ENCODE measurements at regions not wholly inside any gene's neighbourhood (a gene's known extent, or its start where the extent isn't known, plus 50 kb on each side); places are given as distances from the start of the nearest gene placed in this dataset.

DNA sequence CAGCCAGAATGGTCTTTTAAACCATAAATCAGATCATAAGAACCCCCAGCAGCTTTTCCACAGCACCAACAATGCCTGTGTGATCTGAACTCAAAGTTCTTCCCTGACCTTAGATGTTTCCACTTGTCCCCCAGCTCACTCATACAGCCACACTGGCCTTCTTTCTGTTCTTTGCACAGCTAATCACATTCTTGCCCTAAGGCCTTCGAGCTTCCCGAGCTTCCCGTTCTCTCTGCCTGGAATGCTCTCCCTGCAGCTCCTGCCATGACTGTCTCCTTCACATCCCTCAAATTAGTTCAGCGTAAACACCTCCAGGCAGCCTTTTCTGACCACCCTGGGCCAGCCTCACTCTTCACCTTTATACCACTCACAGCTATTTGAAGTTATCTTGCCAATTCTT is 166.8 kb upstream of the NFE2L3 start:
- Histone ChIP-seq H3K36me3 (replicated peaks; ENCODE audit: low read depth, low read length) (no peaks in the 10 kb centered on the region), H2AFZ (ENCODE audit: low read depth, low read length) (no peak overlapping the region), H3K9ac (ENCODE audit: low read length) (no peak overlapping the region), H3K27ac (ENCODE audit: low read length) (no peak overlapping the region), H4K20me1 (ENCODE audit: insufficient read depth, low read length) (no peaks in the 10 kb centered on the region), H3K79me2 (ENCODE audit: low read length) (no peaks in the 10 kb centered on the region), H3K27me3 (ENCODE audit: low read depth, low read length) (no peaks in the 10 kb centered on the region), H3K4me2 (ENCODE audit: low read length) (no peak overlapping the region), H3K4me1 (ENCODE audit: low read length) (peaks cover 12% of the 10 kb centered on the region), H3K9me3 (ENCODE audit: insufficient read depth, low read length) (no peaks in the 10 kb centered on the region), H3K4me3 (ENCODE audit: low read length) (no peak overlapping the region)
- no peak for TF ChIP-seq EZH2phosphoT487 (IDR thresholded peaks at IDR 0.05; ENCODE audit: low read depth)
- TF ChIP-seq, protein P1, sequence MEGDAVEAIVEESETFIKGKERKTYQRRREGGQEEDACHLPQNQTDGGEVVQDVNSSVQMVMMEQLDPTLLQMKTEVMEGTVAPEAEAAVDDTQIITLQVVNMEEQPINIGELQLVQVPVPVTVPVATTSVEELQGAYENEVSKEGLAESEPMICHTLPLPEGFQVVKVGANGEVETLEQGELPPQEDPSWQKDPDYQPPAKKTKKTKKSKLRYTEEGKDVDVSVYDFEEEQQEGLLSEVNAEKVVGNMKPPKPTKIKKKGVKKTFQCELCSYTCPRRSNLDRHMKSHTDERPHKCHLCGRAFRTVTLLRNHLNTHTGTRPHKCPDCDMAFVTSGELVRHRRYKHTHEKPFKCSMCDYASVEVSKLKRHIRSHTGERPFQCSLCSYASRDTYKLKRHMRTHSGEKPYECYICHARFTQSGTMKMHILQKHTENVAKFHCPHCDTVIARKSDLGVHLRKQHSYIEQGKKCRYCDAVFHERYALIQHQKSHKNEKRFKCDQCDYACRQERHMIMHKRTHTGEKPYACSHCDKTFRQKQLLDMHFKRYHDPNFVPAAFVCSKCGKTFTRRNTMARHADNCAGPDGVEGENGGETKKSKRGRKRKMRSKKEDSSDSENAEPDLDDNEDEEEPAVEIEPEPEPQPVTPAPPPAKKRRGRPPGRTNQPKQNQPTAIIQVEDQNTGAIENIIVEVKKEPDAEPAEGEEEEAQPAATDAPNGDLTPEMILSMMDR (IDR thresholded peaks at IDR 0.05; ENCODE audit: low read depth, low read length): no peak

DNA sequence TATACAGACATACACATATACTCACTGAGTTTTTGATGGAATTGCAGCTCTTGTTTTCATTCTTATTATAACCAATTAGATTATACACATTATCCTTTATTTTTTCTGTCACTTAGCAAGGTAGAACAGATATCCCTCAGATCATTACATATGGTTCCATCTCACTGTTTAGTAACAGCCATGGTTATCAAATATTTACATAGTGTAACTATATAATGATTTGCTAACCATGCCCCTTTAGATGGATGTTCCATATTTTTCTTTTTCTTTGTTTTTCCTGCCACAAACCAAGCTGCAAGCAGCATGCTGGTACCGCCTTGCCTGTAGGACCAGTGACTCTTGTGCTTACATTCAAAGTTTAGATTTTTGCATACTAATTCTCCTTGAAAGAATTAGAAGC is 163.4 kb upstream of the NFE2L3 start:
- Histone ChIP-seq H3K4me2 (ENCODE audit: low read length) (no peak overlapping the region), H3K36me3 (replicated peaks; ENCODE audit: low read depth, low read length) (no peaks in the 10 kb centered on the region), H4K20me1 (ENCODE audit: insufficient read depth, low read length) (no peaks in the 10 kb centered on the region), H3K4me1 (ENCODE audit: low read length) (peaks cover 15% of the 10 kb centered on the region), H3K9ac (ENCODE audit: low read length) (no peak overlapping the region), H3K27me3 (ENCODE audit: low read depth, low read length) (no peaks in the 10 kb centered on the region), H3K9me3 (ENCODE audit: insufficient read depth, low read length) (no peaks in the 10 kb centered on the region), H3K79me2 (ENCODE audit: low read length) (no peaks in the 10 kb centered on the region), H3K4me3 (ENCODE audit: low read length) (no peak overlapping the region), H2AFZ (ENCODE audit: low read depth, low read length) (no peak overlapping the region), H3K27ac (ENCODE audit: low read length) (no peak overlapping the region)
- TF ChIP-seq, protein P1 (IDR thresholded peaks at IDR 0.05; ENCODE audit: low read depth, low read length): no peak

DNA sequence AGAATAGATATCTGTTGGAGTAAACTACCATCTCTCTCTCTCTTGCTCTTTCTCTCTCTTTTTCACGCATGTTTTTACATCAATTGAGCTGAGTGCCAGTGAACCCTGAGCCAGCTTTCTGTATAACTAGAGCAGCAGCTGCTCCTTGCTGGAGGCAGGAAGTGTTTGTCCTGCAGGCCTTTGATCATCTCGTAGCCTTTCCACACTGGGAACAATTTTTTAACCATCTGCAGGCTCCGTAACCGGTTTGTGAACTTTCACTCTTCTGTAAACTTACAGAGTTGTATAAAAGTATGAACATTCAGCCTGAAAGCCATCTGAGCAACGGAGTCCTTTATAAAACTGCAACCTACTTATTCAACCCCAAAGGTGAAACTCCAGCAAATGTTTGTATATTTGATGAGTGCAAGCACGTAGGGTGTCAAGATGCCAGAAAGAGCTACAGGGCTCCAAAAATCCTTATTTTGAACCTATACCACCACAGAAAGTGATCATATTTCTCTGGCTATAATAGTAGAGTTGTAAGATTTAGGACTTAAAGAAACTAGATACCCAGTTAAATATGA is 162.8 kb upstream of the NFE2L3 start:
- Histone ChIP-seq H3K9ac (ENCODE audit: low read length) (no peak overlapping the region), H3K4me2 (ENCODE audit: low read length) (peak overlapping the region; percentile 33), H3K36me3 (replicated peaks; ENCODE audit: low read depth, low read length) (no peaks in the 10 kb centered on the region), H3K79me2 (ENCODE audit: low read length) (no peaks in the 10 kb centered on the region), H3K9me3 (ENCODE audit: insufficient read depth, low read length) (no peaks in the 10 kb centered on the region), H3K4me3 (ENCODE audit: low read length) (no peak overlapping the region), H3K27ac (ENCODE audit: low read length) (no peak overlapping the region), H3K4me1 (ENCODE audit: low read length) (peaks cover 15% of the 10 kb centered on the region), H4K20me1 (ENCODE audit: insufficient read depth, low read length) (no peaks in the 10 kb centered on the region), H2AFZ (ENCODE audit: low read depth, low read length) (peak overlapping the region; percentile 65; the same call in 1 of the 2 replicates), H3K27me3 (ENCODE audit: low read depth, low read length) (no peaks in the 10 kb centered on the region)
- TF ChIP-seq, protein P1 (IDR thresholded peaks at IDR 0.05; ENCODE audit: low read depth, low read length): no peak
- TF ChIP-seq EZH2phosphoT487 (IDR thresholded peaks at IDR 0.05; ENCODE audit: low read depth): no peak

DNA sequence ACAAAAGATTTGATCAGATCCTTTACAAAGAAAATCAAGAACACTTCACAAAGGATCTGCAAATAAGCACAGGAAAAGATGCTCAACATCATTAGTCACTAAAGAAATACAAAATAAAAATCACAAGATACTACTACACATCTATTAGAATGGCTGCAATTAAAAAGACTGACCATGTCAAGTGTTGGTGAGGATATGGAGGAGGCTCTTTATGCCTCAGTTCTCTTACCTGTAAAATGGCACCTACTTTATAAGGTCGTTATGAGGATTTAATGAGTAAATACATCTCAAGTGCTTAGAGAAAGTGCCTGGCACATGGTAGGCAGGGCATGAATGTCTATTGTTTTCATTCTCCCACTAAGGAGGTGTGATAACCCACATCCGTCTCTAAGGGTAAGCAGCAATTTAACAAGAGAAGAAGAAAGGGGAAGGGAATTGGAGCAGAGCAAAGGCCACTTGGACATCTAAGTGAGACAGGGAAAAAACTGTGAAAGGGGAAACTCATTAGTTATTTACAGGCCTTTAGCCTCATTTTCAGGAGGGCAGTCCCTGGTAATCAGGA is 157.5 kb upstream of the NFE2L3 start:
- Histone ChIP-seq H4K20me1 (ENCODE audit: insufficient read depth, low read length) (no peaks in the 10 kb centered on the region), H3K9me3 (ENCODE audit: insufficient read depth, low read length) (no peaks in the 10 kb centered on the region), H2AFZ (ENCODE audit: low read depth, low read length) (no peak overlapping the region), H3K79me2 (ENCODE audit: low read length) (no peaks in the 10 kb centered on the region), H3K4me2 (ENCODE audit: low read length) (no peak overlapping the region), H3K4me3 (ENCODE audit: low read length) (no peak overlapping the region), H3K27ac (ENCODE audit: low read length) (no peak overlapping the region), H3K36me3 (replicated peaks; ENCODE audit: low read depth, low read length) (no peaks in the 10 kb centered on the region), H3K27me3 (ENCODE audit: low read depth, low read length) (no peaks in the 10 kb centered on the region), H3K4me1 (ENCODE audit: low read length) (peaks cover 10% of the 10 kb centered on the region), H3K9ac (ENCODE audit: low read length) (no peak overlapping the region)
- TF ChIP-seq, protein P1 (IDR thresholded peaks at IDR 0.05; ENCODE audit: low read depth, low read length): no peak
- no peak for TF ChIP-seq EZH2phosphoT487 (IDR thresholded peaks at IDR 0.05; ENCODE audit: low read depth)

Data from OCI-LY3 (cell line).